HG02759 (cell line): ENCODE measurements at regions not wholly inside any gene's neighbourhood (a gene's known extent, or its start where the extent isn't known, plus 50 kb on each side); places are given as distances from the start of the nearest gene placed in this dataset.

Source experiments
- ATAC-seq: cut with Tn5 transposase; IDR thresholded peaks from one replicate; pipeline ENCODE4 v1.9.1; 2021; ENCODE audit warnings: mild to moderate bottlenecking, moderate library complexity; ENCODE audit not compliant: unreplicated experiment

DNA sequence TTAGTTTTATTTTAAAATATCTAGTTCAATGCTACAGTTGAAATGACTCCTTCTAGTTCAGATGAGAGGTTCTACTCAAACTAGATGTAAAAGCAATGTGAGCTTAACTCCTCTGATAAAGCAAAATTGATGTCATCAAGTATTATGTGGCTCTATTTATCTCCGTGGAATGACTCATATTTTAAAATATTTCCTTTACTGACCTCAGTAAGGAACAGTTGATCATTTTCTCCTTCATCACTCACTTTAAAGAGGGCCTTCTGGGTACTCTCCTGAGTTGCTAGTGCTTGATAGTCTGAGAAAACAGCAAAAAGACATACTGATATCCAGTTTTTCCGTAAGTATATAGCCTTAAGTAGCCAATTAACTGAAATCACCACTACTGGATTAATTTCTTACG lies 1099.3 kb downstream of the ROBO2 start:
- ATAC-seq, result no peak

DNA sequence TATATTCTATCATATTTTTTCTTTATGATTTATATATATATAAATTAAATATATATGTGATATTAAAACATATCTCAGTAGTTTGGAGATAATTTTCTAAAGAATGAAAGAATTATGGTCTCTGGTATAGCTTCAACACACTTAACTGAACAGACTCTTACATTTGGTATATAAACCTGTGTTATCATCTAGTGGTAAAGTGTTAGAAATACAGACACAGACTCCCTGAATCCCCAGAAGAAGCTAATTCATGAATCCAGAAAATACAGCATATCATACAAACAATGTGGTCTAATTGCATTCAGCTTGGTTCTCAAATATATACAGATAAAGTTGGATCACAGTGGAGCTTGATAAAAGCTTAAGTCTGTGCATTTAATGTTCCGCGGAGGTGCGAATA lies 1100.4 kb downstream of the ROBO2 start:
- ATAC-seq, result no peak

DNA sequence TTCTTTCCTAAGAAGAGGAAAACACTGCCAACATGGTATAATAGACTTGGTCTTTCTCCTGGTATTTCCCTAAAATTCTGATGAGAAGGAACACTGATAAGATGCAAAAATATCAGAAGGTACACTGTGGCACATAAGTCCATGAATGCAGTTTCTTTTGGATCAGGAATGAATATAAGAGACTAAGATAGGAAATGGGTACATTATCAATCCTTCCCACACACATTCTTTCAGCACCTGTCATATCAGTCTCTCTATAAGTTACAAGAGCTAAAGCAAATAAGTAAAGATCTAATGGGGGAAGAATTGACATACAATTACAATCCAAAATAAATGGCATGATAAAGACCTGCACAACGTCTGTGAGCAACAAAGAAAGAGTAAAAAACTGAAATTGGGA lies 1101.0 kb downstream of the ROBO2 start:
- ATAC-seq, result no peak

DNA sequence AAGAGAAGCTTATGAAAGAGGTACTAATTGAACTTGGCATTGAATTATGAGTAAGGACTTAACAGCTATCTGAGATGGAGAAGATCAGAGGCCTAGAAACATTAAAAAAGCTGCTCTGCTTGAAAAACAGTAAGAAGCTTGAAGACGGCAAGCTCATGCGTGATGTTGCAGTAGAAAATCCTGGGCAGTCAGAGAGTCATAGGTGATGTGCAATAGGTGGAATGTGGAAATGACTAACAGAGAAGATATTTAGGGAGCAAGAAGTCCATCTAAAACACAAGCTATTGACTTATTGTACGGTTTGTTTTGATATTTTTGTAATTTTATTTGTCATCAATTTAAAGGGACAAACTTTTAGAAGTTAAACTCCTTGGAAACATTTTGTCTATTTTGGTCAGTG lies 1101.4 kb downstream of the ROBO2 start:
- ATAC-seq, result no peak

DNA sequence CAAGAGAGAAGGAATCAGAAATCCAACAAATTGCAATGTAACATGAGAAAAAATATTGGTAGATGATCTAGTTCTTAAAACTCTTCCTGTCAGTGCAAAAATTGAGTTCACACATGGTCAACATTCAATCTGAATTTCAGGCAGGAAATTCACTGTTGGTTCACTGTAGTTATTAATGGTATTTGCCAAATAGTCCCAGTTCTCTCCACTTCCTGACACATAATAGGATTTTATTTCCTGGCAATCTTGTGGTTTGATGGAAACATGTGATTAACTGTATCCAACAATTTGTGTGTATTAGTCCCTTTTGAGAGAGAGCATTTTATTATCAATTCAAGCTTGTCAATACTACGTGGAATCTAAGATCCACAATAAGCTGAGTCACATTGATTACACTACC lies 1103.1 kb downstream of the ROBO2 start:
- no peak for ATAC-seq

DNA sequence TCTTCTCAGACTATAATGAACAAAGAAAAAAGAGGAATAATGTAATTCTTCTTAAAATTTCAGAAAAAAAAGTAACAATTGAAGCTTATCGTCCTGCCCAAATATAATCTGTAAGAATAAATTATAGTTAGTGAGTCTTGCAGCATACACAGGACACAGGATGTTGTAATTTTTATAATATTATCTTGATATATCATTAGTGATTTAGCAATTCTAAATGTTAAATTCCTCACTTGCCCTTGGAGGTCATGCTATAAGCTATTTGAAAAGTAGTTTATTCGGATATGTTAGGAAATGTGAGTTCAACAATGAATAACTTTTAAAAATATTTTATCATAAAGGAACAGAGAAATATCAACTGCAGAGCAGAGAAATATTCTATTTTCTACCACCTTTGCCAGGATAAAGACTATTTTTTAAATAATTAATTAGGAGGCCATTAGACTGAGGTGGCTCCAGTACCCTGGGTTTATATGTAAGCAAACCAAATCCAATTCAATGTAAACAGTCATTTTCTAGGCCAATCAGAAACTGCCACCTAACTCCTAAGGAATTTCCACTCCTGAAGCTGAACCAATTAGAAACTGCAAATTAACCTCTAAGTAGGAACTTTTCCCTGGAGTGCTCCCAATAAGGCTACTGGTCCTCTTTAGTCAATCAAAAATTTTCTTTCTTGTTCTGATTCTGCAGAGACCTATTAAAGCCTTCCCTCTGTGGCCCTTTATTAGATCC lies 1109.3 kb downstream of the ROBO2 start:
- ATAC-seq, result no peak

DNA sequence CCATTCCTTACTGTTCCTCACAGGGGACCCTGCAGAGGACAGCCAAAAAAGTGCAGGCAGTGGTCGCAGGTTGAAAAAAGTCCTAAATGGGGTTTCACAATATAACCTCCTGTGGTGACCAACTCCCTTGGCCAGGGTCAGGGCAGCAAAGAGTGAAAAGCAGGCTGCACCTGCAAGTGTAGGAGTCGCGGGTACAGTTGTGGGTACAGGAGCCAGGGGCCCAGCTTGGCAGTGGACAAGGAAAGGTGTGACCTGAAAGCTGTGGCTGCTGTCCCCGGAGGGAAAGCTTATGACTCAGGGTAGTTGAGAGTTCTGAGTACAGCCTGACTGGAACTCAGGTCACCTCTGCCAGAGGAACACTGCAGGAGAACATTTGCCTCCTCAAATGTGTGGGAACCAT lies 1114.1 kb downstream of the ROBO2 start:
- ATAC-seq, result no peak

DNA sequence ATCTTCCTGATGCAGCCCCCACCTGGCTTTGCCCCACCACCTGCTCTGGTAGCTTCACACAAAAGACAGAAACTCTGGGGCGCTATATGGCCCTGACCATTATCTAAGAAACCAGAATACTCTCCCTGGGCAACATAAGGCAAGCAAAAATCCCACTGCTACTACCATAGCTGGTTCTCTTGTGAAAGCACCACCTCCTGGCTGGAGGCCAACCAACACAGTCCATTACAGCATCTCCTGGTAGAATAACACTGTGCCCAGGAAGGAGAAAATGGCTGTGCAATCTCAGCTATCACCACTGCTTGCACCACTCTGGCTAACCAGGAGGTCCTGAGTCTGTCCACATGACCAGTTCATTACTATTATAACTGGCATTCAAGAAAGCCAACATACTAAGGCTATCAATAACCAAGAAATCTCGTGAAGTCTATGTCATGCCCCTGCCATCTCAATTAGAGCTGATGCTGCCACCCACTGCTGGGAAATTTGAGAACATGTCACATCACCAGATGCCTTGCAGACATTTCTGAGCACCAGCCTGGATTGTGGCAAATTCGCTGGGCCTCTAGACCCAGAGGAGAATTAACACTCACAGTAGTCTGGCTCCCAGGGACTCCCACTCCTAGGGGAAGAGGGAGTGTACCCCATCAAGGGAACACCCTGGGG lies 1114.8 kb downstream of the ROBO2 start:
- no peak for ATAC-seq

DNA sequence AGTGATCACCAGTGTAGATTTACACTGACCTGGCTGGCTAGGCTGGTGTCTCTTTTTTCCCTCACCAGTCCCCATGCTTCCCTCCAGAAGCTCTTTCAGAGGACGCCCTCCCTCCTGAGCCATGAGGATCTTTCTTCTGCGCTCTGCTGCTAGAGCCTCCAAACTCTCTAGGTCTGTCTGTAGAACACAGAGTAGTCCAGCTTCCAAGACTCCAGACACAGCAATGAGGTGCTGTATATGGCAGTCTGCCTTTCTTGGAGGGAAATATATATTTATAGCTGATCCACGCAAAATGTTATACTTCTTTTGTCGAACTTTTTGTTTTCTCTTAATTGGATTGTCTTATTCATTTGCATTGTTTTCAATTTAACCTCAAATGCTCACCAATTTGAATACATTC lies 1121.8 kb downstream of the ROBO2 start:
- no peak for ATAC-seq

DNA sequence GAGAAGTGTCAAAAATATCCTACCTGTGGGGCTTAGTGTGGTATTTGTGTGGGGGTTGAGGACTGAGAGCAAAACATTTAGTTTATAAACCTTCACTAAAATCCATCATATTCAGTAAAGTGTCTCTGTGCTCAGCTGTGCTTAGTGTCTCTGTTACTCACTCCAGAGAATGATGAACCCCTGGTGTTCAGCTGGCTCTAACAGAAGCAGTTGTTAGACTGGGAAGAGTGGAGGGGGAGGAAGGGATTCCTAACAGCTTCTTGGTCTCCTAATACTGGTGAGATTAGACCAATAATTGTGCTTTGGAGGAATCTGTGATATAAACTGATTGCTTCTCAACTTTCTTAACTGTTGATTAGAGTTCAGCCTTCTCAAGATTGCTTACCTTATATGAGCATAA lies 1123.5 kb downstream of the ROBO2 start:
- no peak for ATAC-seq

DNA sequence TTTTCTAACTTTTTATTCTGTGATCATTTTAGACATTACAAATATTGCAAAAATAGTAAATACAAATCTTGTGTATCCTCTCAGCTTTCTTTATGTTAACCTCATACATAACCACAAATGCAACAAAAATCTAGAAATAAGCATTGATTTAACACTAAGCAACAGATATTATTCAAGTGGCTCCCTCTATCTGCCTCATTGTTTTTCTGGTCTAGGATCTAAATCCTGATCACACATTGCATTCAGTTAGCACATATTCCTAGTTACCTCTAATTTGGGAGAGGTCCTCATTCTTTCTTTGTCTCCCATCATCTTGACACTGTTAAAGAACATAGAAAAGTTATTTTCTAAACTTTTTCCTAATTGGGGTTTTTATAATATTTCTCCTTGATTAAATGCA lies 1126.0 kb downstream of the ROBO2 start:
- ATAC-seq, result no peak

DNA sequence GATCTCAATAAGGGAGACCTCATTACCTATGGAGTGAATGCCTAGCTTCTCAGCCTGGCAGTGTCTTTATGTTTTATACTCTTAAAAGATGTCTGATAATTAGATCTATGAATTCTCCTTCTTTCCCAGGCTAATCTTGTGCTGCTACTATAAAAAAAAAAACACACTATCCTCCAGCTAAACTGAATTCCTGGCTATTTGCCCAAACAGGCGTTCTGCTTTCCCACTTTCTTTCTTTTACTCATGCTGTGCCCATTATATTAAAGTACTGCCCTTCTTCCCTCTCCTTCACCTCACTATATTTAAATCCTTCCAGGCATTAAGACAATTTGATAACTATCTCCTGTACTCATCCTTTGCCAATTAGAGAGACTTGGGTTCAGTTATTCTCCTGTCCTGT lies 1134.9 kb downstream of the ROBO2 start:
- no peak for ATAC-seq

DNA sequence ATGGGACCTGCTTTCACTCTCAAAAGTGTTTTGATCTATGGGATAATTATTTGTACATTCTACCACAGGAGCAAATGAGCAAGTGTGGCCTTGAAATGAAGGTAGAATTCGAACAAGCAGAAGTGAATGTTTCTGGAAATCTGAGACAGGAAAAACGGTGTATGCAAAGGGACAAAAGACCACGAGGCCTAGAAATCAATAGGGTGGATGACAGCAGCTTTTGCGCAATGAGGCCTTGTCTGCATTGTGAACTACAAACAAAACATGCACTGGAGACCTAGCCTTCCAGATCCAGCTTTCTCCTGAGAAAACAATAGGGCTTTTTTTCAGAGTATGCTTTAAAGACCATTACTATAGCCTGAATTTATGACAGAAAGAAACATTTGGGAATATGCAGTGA lies 1137.0 kb downstream of the ROBO2 start:
- ATAC-seq, result no peak

DNA sequence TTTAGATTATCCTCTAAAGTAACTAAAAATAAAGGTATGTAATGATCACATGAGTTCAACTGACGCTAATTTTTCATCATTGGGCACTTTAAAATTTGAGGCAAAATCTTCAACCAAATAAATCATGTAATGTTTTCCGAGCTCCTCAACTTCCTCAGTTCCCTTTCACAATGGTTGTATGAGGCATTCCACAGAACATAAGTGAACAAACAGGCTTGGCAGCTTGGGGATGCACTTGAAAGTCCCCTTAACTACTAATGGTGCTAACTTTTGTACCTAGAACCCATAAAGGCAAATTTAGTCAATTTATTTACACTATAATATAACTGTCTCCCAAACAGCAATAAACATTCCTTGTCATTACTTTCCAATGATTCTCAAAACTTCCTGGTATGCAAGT lies 1137.9 kb downstream of the ROBO2 start:
- ATAC-seq, result no peak

DNA sequence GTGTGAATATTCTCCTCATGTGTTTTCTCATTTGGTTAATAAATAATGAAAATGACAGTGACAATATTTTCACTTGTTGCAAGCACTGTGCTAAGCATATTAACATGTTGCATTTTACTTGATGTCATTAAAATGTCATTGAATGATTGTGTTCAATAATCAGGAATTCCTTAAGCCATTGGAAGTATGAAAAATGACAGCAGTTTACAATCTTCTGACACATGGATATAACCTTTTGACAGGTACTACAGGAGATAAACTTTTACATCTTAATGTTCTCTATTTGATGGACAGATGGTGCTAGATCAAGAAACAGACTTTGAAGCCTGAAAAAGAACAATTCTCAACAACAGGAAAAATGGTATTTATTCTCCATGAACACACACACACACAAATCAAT lies 1138.3 kb downstream of the ROBO2 start:
- no peak for ATAC-seq

DNA sequence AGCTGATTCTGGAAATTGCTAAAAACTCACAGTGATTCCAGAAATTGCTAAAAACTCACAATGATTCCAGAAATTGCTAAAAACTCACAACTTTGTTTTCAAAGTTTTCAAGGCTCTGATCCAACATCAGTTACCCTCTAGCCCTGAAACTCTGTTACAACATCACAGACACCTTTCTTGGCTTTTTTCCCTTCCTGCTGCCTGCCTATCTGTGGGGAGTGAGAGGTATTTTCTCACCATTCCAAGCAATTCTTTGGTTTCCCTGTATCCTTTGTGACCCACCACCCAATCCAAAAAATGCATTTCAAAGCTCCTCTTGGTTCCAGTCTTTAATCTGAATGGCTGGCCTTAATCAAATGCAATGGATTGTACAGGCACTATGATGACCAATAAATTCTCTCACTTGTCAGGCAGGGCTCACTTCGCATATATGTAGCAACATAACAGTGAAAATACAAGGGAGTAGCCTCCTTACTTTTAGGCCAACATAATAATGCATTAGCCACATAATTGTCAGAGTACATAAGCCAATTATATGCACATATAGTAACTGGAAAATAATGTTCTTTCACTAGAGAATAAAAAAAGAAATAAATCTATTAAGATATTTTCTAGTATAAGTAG lies 1139.0 kb downstream of the ROBO2 start:
- ATAC-seq, result no peak

DNA sequence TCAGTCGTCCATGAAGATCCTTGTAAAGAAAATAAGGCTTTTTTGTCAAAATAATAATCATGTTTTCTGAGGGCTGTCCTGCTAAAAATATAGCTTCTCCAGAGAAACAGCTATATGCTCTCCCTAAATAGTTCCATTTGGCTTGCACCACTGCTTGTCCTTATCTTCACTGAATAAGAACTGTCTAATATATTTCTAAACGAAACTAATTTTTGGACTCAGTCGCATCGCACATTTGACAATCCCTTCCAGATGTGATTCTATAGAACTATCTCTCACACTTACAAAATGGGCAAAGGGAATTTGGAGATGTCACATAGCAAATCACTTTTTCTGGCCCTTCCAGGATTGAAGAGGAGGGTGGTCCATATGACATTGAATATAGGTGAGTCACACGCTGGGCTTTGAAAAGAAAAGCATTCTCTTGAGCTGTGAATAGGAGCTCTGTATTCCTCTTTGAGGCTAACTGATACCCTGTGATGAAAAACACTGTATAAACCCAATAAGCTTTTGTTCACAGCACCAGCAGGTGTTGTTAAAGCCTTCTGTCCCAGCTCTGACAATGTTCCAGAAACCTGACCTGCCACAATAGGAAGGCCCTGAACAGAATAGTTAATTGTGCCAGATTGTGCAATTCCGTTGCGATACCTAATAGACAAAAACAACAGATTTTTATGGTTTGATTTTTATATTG lies 1144.2 kb downstream of the ROBO2 start:
- no peak for ATAC-seq

DNA sequence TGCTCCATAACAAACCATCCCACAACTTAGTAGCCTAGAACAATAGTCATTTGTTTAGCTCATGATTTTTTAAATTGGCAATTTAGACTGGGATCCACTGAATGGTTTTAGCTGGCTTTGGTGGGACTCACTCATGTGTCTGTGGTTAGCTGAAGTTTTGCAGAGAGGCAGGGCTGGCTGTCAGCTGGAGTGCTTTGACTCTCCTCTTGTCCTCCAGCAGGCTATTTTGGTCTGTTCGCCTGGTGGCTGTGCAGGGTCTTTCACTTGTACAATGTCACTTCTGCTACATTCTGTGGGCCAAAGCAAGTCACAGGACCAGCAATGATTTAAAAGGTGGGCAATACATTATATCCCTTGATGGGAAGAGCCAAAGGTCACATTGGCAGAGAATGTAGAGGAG lies 1146.5 kb downstream of the ROBO2 start:
- ATAC-seq, result no peak

DNA sequence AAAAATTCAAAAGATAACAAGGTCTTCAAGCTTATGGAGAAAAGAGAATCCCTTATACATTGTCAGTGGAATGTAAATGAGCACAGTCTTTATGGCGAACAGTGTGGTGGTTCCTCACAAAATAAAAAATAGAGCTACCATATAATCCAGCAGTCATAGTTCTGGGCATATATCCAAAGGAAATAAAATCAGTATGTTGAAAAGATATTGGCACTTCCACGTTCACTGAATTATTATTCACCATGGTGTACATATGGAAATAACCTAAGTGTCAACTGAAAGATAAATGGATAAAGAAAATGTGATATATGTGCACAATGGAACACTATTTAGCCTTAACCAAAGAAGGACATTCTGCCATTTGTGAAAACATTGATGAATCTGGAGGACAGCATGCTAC lies 1161.2 kb downstream of the ROBO2 start:
- ATAC-seq, result no peak

DNA sequence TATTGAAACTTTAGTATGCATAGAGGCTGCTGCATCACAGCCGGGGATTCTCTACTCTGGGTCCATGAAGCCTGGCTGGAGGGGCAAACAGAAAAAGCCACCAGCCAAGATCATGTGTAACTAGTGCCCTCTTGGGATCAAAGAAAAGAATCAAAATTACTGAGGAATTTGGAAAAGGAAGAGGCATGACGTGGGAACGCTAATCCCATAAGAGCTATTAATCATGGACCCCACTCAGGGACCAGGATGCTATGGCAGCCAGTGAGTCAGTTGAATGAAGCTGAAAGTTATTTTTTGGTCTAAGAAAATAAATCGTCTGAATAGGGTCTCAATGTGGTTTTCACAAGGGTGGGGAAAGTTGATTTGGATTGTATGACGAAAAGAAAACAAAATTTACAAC lies 1165.1 kb downstream of the ROBO2 start:
- ATAC-seq, result no peak

DNA sequence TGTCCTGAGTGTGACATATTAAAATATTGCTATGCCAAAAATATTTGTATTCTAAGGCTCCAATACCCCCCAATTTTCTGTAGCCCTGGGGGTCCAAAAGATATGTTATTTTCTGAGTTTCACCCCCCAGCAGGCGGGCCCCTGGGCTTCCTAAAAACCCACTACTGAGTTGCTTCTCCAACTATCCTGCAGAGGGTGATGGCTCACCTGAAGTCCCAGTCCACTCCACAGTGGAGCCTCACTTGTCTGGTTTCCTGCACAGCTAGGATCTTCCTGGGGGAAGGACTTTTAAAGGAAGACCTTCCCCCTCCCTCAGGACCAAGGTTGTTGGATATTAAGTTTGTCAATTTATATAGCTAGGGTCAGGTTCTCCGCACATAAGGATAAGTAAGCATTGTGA lies 1181.4 kb downstream of the ROBO2 start:
- no peak for ATAC-seq

DNA sequence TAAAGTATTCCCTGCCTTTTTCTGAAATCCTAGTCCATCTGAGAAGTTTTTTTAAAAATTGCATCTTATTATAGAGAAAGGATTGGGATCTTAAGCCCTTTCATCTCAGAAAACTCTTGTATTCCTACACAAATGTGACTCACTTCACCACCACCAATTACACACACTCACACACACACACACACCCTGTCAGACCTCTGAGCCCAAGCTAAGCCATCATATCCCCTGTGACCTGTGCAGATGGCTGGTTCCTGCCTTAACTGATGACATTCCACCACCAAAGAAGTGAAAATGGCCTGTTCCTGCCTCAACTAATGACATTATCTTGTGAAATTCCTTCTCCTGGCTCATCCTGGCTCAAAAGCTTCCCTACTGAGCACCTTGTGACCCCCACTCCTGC lies 1181.9 kb downstream of the ROBO2 start:
- no peak for ATAC-seq
